ENCODE measurements at regions not wholly inside any gene's neighbourhood (a gene's known extent, or its start where the extent isn't known, plus 50 kb on each side); places are given as distances from the start of the nearest gene placed in this dataset.

DNA sequence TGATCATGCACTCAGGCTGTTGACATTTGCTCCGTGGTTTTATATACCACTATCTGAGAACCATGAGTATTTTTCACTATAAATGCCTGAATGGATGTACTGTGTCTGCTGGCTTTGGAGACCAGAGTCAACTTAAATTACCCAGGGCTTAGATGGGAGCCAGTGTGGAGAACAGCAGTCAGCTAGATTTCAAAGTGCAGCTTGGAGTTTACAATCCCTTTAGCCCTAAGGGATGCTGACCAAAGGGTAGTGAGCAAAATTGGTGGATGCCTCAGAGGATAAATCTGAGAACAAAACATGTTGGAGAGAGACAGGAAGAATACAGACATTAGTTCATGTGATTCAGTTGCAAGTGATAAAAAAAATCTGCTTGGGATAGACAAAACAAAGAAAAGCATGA is 327.5 kb downstream of the C11orf87 start:
- no peaks in the 10 kb centered on the region for H3K36me3 ChIP-seq (ENCODE audit: control insufficient read depth, insufficient read depth, low read length)
- H3K27ac ChIP-seq (ENCODE audit: low read depth, low read length) = no peak overlapping the region
- H3K4me3 ChIP-seq (ENCODE audit: low read depth, low read length) = no peak overlapping the region
- H3K9ac ChIP-seq (ENCODE audit: low read depth, low read length) = no peak overlapping the region
- no peaks in the 10 kb centered on the region for H3K27me3 ChIP-seq (ENCODE audit: control insufficient read depth, insufficient read depth, low read length)
- no peaks in the 10 kb centered on the region for H3K9me3 ChIP-seq (ENCODE audit: control insufficient read depth, insufficient read depth, low read length)
- no peaks in the 10 kb centered on the region for H3K4me1 ChIP-seq (ENCODE audit: control insufficient read depth, insufficient read depth, low read length)

DNA sequence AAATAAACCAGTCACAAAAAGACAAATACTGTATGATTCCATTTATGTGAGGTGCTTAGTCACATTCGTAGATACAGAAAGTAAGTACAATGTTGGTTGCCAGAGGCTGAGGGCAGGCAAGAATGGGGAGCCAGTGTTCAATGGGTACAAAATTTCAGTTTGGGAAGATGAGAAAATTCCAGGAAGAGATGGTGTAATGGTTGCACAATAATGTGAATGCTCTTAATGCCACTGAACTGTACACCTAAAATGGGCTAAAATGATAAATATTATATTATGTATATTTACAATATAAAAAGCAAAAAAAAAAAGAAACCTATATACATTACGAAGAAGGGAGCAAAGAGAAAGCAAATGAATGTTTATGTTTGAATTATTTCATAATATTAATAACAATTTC is 329.0 kb downstream of the C11orf87 start:
- no peak overlapping the region for H3K4me3 ChIP-seq (ENCODE audit: low read depth, low read length)
- no peaks in the 10 kb centered on the region for H3K9me3 ChIP-seq (ENCODE audit: control insufficient read depth, insufficient read depth, low read length)
- no peaks in the 10 kb centered on the region for H3K36me3 ChIP-seq (ENCODE audit: control insufficient read depth, insufficient read depth, low read length)
- H3K9ac ChIP-seq (ENCODE audit: low read depth, low read length) = no peak overlapping the region
- H3K27ac ChIP-seq (ENCODE audit: low read depth, low read length) = no peak overlapping the region
- H3K27me3 ChIP-seq (ENCODE audit: control insufficient read depth, insufficient read depth, low read length) = no peaks in the 10 kb centered on the region
- no peaks in the 10 kb centered on the region for H3K4me1 ChIP-seq (ENCODE audit: control insufficient read depth, insufficient read depth, low read length)

DNA sequence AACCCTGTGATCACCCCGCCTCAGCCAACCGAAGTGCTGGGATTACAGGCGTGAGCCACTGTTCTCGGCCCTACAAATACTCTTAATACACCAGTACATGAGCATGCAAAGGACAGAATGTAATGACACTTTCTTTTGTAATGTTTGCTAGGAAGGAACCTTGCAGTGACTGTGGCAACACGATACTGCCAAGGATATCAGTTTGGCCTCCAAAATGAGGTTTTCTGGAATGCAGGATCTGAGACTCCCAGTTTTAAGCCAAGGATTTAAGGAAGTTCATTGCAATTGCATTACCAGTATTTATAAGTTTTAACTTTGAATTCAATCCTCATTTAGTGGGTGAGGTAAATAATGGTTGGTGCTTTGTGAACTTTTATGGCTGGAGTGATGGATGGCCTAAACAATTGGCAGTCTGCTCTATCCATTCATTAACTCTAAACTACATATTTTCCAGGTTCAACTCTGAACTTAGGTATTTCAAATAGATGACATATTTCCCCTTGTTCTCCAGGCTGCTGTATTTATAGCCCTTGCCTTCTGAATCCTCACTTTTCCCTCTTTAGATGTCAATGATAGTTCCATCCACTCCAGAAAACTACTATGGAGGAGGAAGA is 330.3 kb downstream of the C11orf87 start:
- no peak overlapping the region for H3K9ac ChIP-seq (ENCODE audit: low read depth, low read length)
- H3K4me3 ChIP-seq (ENCODE audit: low read depth, low read length) = no peak overlapping the region

GRCh38 chr11:109756521-109756920 is 334.5 kb downstream of the C11orf87 start:
- Histone ChIP-seq H3K27ac (ENCODE audit: low read depth, low read length) (no peak overlapping the region), H3K36me3 (ENCODE audit: control insufficient read depth, insufficient read depth, low read length) (no peaks in the 10 kb centered on the region), H3K9me3 (ENCODE audit: control insufficient read depth, insufficient read depth, low read length) (no peaks in the 10 kb centered on the region), H3K4me1 (ENCODE audit: control insufficient read depth, insufficient read depth, low read length) (no peaks in the 10 kb centered on the region), H3K4me3 (ENCODE audit: low read depth, low read length) (no peak overlapping the region), H3K9ac (ENCODE audit: low read depth, low read length) (no peak overlapping the region), H3K27me3 (ENCODE audit: control insufficient read depth, insufficient read depth, low read length) (no peaks in the 10 kb centered on the region)

More for the DNA sequence above, 330.3 kb downstream of the C11orf87 start:
- H3K27ac ChIP-seq (ENCODE audit: low read depth, low read length) = no peak overlapping the region
- H3K36me3 ChIP-seq (ENCODE audit: control insufficient read depth, insufficient read depth, low read length) = no peaks in the 10 kb centered on the region
- H3K4me1 ChIP-seq (ENCODE audit: control insufficient read depth, insufficient read depth, low read length) = no peaks in the 10 kb centered on the region
- no peaks in the 10 kb centered on the region for H3K9me3 ChIP-seq (ENCODE audit: control insufficient read depth, insufficient read depth, low read length)
- H3K27me3 ChIP-seq (ENCODE audit: control insufficient read depth, insufficient read depth, low read length) = no peaks in the 10 kb centered on the region

- no peaks in the 10 kb centered on the region for H3K9me3 ChIP-seq (ENCODE audit: control insufficient read depth, insufficient read depth, low read length)
- no peak overlapping the region for H3K4me3 ChIP-seq (ENCODE audit: low read depth, low read length)
- no peaks in the 10 kb centered on the region for H3K36me3 ChIP-seq (ENCODE audit: control insufficient read depth, insufficient read depth, low read length)
- no peak overlapping the region for H3K9ac ChIP-seq (ENCODE audit: low read depth, low read length)
- no peak overlapping the region for H3K27ac ChIP-seq (ENCODE audit: low read depth, low read length)
- H3K27me3 ChIP-seq (ENCODE audit: control insufficient read depth, insufficient read depth, low read length) = no peaks in the 10 kb centered on the region
- H3K4me1 ChIP-seq (ENCODE audit: control insufficient read depth, insufficient read depth, low read length) = no peaks in the 10 kb centered on the region
These were observed 335.0 kb downstream of the C11orf87 start for GRCh38 chr11:109756951-109757350.

GRCh38 chr11:109762546-109762945 is 330.6 kb upstream of the ZC3H12C start:
- Histone ChIP-seq H3K4me3 (ENCODE audit: low read depth, low read length) (no peak overlapping the region), H3K9ac (ENCODE audit: low read depth, low read length) (no peak overlapping the region), H3K27ac (ENCODE audit: low read depth, low read length) (no peak overlapping the region), H3K36me3 (ENCODE audit: control insufficient read depth, insufficient read depth, low read length) (no peaks in the 10 kb centered on the region), H3K4me1 (ENCODE audit: control insufficient read depth, insufficient read depth, low read length) (peaks cover 6% of the 10 kb centered on the region), H3K9me3 (ENCODE audit: control insufficient read depth, insufficient read depth, low read length) (no peaks in the 10 kb centered on the region), H3K27me3 (ENCODE audit: control insufficient read depth, insufficient read depth, low read length) (no peaks in the 10 kb centered on the region)

- H3K9me3 ChIP-seq (ENCODE audit: control insufficient read depth, insufficient read depth, low read length) = no peaks in the 10 kb centered on the region
- H3K4me3 ChIP-seq (ENCODE audit: low read depth, low read length) = no peak overlapping the region
- no peaks in the 10 kb centered on the region for H3K36me3 ChIP-seq (ENCODE audit: control insufficient read depth, insufficient read depth, low read length)
- H3K27ac ChIP-seq (ENCODE audit: low read depth, low read length) = no peak overlapping the region
- no peaks in the 10 kb centered on the region for H3K27me3 ChIP-seq (ENCODE audit: control insufficient read depth, insufficient read depth, low read length)
- H3K9ac ChIP-seq (ENCODE audit: low read depth, low read length) = no peak overlapping the region
- peaks cover 6% of the 10 kb centered on the region for H3K4me1 ChIP-seq (ENCODE audit: control insufficient read depth, insufficient read depth, low read length)
These were observed 327.4 kb upstream of the ZC3H12C start for GRCh38 chr11:109765709-109766311.

GRCh38 chr11:109769858-109770257 is 323.3 kb upstream of the ZC3H12C start:
- H3K36me3 ChIP-seq (ENCODE audit: control insufficient read depth, insufficient read depth, low read length) = no peaks in the 10 kb centered on the region
- H3K9me3 ChIP-seq (ENCODE audit: control insufficient read depth, insufficient read depth, low read length) = no peaks in the 10 kb centered on the region
- no peak overlapping the region for H3K9ac ChIP-seq (ENCODE audit: low read depth, low read length)
- no peaks in the 10 kb centered on the region; the same call in 1 of the 2 replicates for H3K4me1 ChIP-seq (ENCODE audit: control insufficient read depth, insufficient read depth, low read length)
- H3K4me3 ChIP-seq (ENCODE audit: low read depth, low read length) = no peak overlapping the region
- no peaks in the 10 kb centered on the region for H3K27me3 ChIP-seq (ENCODE audit: control insufficient read depth, insufficient read depth, low read length)
- no peak overlapping the region for H3K27ac ChIP-seq (ENCODE audit: low read depth, low read length)

GRCh38 chr11:109770323-109770722 is 322.9 kb upstream of the ZC3H12C start:
- Histone ChIP-seq H3K9me3 (ENCODE audit: control insufficient read depth, insufficient read depth, low read length) (no peaks in the 10 kb centered on the region), H3K27me3 (ENCODE audit: control insufficient read depth, insufficient read depth, low read length) (no peaks in the 10 kb centered on the region), H3K36me3 (ENCODE audit: control insufficient read depth, insufficient read depth, low read length) (no peaks in the 10 kb centered on the region), H3K27ac (ENCODE audit: low read depth, low read length) (no peak overlapping the region), H3K9ac (ENCODE audit: low read depth, low read length) (no peak overlapping the region), H3K4me1 (ENCODE audit: control insufficient read depth, insufficient read depth, low read length) (no peaks in the 10 kb centered on the region), H3K4me3 (ENCODE audit: low read depth, low read length) (no peak overlapping the region)

DNA sequence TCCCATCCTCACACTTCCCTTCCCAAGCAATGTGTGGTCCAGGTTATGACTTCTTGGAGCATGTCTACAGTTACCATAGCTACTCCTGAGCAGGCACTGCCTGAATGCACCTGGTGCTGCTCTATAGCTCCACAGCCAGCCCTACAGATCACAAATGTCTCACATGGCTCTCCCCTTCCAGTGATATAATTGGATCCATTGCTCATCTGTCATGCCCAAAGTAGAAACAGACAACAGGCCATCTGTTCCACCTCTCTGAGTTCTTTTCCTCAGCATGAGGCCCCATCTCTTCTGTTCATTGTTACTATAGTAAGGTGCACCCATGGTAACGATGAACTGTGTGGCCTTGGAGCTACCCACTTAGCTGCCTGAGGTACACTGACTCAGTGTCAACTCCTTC is 320.3 kb upstream of the ZC3H12C start:
- H3K36me3 ChIP-seq (ENCODE audit: control insufficient read depth, insufficient read depth, low read length) = no peaks in the 10 kb centered on the region

GRCh38 chr11:109775686-109776085 is 317.5 kb upstream of the ZC3H12C start:
- Histone ChIP-seq H3K4me3 (ENCODE audit: low read depth, low read length) (no peak overlapping the region), H3K9me3 (ENCODE audit: control insufficient read depth, insufficient read depth, low read length) (no peaks in the 10 kb centered on the region), H3K36me3 (ENCODE audit: control insufficient read depth, insufficient read depth, low read length) (no peaks in the 10 kb centered on the region), H3K9ac (ENCODE audit: low read depth, low read length) (no peak overlapping the region), H3K27me3 (ENCODE audit: control insufficient read depth, insufficient read depth, low read length) (no peaks in the 10 kb centered on the region), H3K27ac (ENCODE audit: low read depth, low read length) (no peak overlapping the region), H3K4me1 (ENCODE audit: control insufficient read depth, insufficient read depth, low read length) (no peaks in the 10 kb centered on the region)

More for the DNA sequence above, 320.3 kb upstream of the ZC3H12C start:
- Histone ChIP-seq H3K9ac (ENCODE audit: low read depth, low read length) (no peak overlapping the region), H3K27me3 (ENCODE audit: control insufficient read depth, insufficient read depth, low read length) (no peaks in the 10 kb centered on the region), H3K9me3 (ENCODE audit: control insufficient read depth, insufficient read depth, low read length) (no peaks in the 10 kb centered on the region), H3K4me3 (ENCODE audit: low read depth, low read length) (no peak overlapping the region), H3K4me1 (ENCODE audit: control insufficient read depth, insufficient read depth, low read length) (no peaks in the 10 kb centered on the region), H3K27ac (ENCODE audit: low read depth, low read length) (no peak overlapping the region)

All from HUES48 (cell line).